CD4-positive, CD25-positive, alpha-beta regulatory T cell (primary cell): ENCODE measurements at regions not wholly inside any gene's neighbourhood (a gene's known extent, or its start where the extent isn't known, plus 50 kb on each side); places are given as distances from the start of the nearest gene placed in this dataset.

Source experiments
- ATAC-seq, 2 donors: fragments of 150-1000 bp; cut with Tn5 transposase; one replicate each; pipeline ENCODE4 v1.10.0; 2021; ENCODE audit warnings: low read depth in 2 of 2, moderate number of reproducible peaks in 2 of 2, moderate library complexity in 1 of 2
- DNase-seq, 3 donors: peaks; one replicate each; pipeline versions ENCODE4 v3.0.0 to v3.0.0-alpha.2; 2012 to 2022; ENCODE audit warnings: mixed read lengths in 1 of 3
- H3K27ac ChIP-seq: one replicate; pipeline ENCODE4 v1.7.0; 2013; ENCODE audit warnings: mild to moderate bottlenecking, low read length; ENCODE audit not compliant: insufficient read depth, poor library complexity, severe bottlenecking
- H3K27me3 ChIP-seq: one replicate; pipeline ENCODE4 v1.7.0; 2013; ENCODE audit warnings: low read length; ENCODE audit not compliant: control insufficient read depth, insufficient read depth
- H3K36me3 ChIP-seq: one replicate; pipeline ENCODE4 v1.7.0; 2013; ENCODE audit warnings: mild to moderate bottlenecking, low read length, moderate library complexity; ENCODE audit not compliant: control insufficient read depth, insufficient read depth
- H3K4me1 ChIP-seq: 2 replicates; pipeline ENCODE4 v1.7.0; 2013; ENCODE audit warnings: mild to moderate bottlenecking, low read length; ENCODE audit not compliant: insufficient read depth, control insufficient read depth, poor library complexity, severe bottlenecking
- H3K4me3 ChIP-seq: one replicate; pipeline ENCODE4 v1.7.0; 2013; ENCODE audit warnings: low read depth, mild to moderate bottlenecking, low read length, moderate library complexity
- H3K9me3 ChIP-seq, 2 experiments: 1 replicate in 1 of 2; 2 replicates in 1 of 2; pipeline ENCODE4 v1.7.0; 2013; ENCODE audit warnings: low read length in 2 of 2, mild to moderate bottlenecking in 1 of 2, moderate library complexity in 1 of 2; ENCODE audit not compliant: control insufficient read depth in 2 of 2
- H3K27ac Mint-ChIP-seq, 3 donors: one replicate each; pipeline ENCODE4 v1.8.0; 2020 to 2022; ENCODE audit warnings: mild to moderate bottlenecking in 3 of 3, mixed read lengths in 3 of 3, moderate library complexity in 2 of 3
- H3K27me3 Mint-ChIP-seq: one replicate; pipeline ENCODE4 v1.8.0; 2022; ENCODE audit warnings: mild to moderate bottlenecking, mixed read lengths
- H3K36me3 Mint-ChIP-seq: one replicate; pipeline ENCODE4 v1.8.0; 2020; ENCODE audit warnings: mixed read lengths
- H3K4me1 Mint-ChIP-seq, 4 donors: one replicate each; pipeline ENCODE4 v1.8.0; 2020 to 2022; ENCODE audit warnings: mixed read lengths in 4 of 4, mild to moderate bottlenecking in 1 of 4
- H3K4me3 Mint-ChIP-seq, 4 donors: one replicate each; pipeline ENCODE4 v1.8.0; 2020 to 2022; ENCODE audit warnings: mild to moderate bottlenecking in 4 of 4, mixed read lengths in 4 of 4, moderate library complexity in 3 of 4
- H3K9me3 Mint-ChIP-seq, 7 donors: one replicate each; pipeline ENCODE4 v1.8.0; 2020 to 2022; ENCODE audit warnings: mixed read lengths in 7 of 7, mild to moderate bottlenecking in 3 of 7, moderate library complexity in 2 of 7

DNA sequence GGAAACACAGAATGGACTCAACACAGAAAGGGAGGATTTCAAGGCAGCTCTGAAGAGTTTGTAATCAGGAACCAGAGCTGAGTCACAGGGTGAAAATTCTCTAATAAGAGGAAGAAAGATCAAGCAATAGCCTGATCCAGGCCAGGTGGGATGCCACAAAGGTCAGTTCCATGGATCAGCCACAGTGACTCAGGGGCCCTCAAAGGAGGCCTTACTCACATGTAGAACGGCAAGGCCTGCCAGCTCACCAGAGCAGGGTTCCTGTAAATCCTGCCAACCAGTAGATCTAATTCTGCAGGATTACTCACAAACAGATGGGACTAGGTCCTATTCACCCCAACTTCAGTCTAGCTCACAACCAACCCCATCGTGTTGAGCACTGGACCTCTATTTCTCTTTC lies 78.3 kb upstream of the PPP2R3A start:
- H3K4me3 Mint-ChIP-seq = no peak overlapping the region
- DNase-seq (no peak), ATAC-seq (no peak)
- Histone ChIP-seq H3K9me3 (no peaks in the 10 kb centered on the region), H3K4me3 (no peak overlapping the region), H3K4me1 (no peaks in the 10 kb centered on the region), H3K27me3 (no peaks in the 10 kb centered on the region), H3K36me3 (no peaks in the 10 kb centered on the region), H3K27ac (no peak overlapping the region)
- peaks cover 0 to 5% (median 1%) of the 10 kb centered on the region in 7 donors for H3K9me3 Mint-ChIP-seq
- no peaks in the 10 kb centered on the region for H3K36me3 Mint-ChIP-seq
- no peak overlapping the region for H3K27ac Mint-ChIP-seq
- no peaks in the 10 kb centered on the region for H3K27me3 Mint-ChIP-seq
- H3K4me1 Mint-ChIP-seq = no peaks in the 10 kb centered on the region

- H3K36me3 ChIP-seq = no peaks in the 10 kb centered on the region
- DNase-seq (no peak), ATAC-seq (no peak)
- peaks cover 0 to 3% (median 0%) of the 10 kb centered on the region in 7 donors for H3K9me3 Mint-ChIP-seq
- H3K4me3 ChIP-seq = no peak overlapping the region
- no peaks in the 10 kb centered on the region for H3K27me3 ChIP-seq
- H3K9me3 ChIP-seq = no peaks in the 10 kb centered on the region
- no peaks in the 10 kb centered on the region for H3K27me3 Mint-ChIP-seq
- no peaks in the 10 kb centered on the region for H3K4me1 ChIP-seq
- H3K36me3 Mint-ChIP-seq = no peaks in the 10 kb centered on the region
- H3K4me1 Mint-ChIP-seq = no peaks in the 10 kb centered on the region
- H3K27ac Mint-ChIP-seq = no peak overlapping the region
- H3K4me3 Mint-ChIP-seq = no peak overlapping the region
- no peak overlapping the region for H3K27ac ChIP-seq
These were observed 76.1 kb upstream of the PPP2R3A start for GRCh38 chr3:135889443-135889842.

GRCh38 chr3:135891121-135891520 lies 74.4 kb upstream of the PPP2R3A start:
- no peak overlapping the region for H3K27ac ChIP-seq
- no peaks in the 10 kb centered on the region for H3K36me3 ChIP-seq
- ATAC-seq (no peak), DNase-seq (no peak)
- Mint-ChIP-seq H3K4me1 (no peaks in the 10 kb centered on the region), H3K27ac (no peak overlapping the region), H3K36me3 (no peaks in the 10 kb centered on the region), H3K27me3 (no peaks in the 10 kb centered on the region), H3K4me3 (no peak overlapping the region), H3K9me3 (peaks cover 0 to 3% (median 0%) of the 10 kb centered on the region in 7 donors)
- no peaks in the 10 kb centered on the region for H3K9me3 ChIP-seq
- H3K27me3 ChIP-seq = no peaks in the 10 kb centered on the region
- H3K4me3 ChIP-seq = no peak overlapping the region
- no peaks in the 10 kb centered on the region for H3K4me1 ChIP-seq

GRCh38 chr3:135895106-135895733 lies 70.3 kb upstream of the PPP2R3A start:
- H3K27ac Mint-ChIP-seq = no peak overlapping the region
- no peaks in the 10 kb centered on the region for H3K36me3 ChIP-seq

GRCh38 chr3:135895734-135896121 lies 69.8 kb upstream of the PPP2R3A start:
- no peaks in the 10 kb centered on the region for H3K9me3 ChIP-seq
- Mint-ChIP-seq H3K9me3 (peaks cover 0 to 1% (median 0%) of the 10 kb centered on the region in 7 donors), H3K36me3 (no peaks in the 10 kb centered on the region), H3K27ac (no peak overlapping the region), H3K4me1 (no peaks in the 10 kb centered on the region), H3K4me3 (no peak overlapping the region), H3K27me3 (peaks cover 5% of the 10 kb centered on the region)
- no peak overlapping the region for H3K4me3 ChIP-seq
- no peak overlapping the region for H3K27ac ChIP-seq
- H3K27me3 ChIP-seq = no peaks in the 10 kb centered on the region
- ATAC-seq (no peak), DNase-seq (no peak)
- H3K36me3 ChIP-seq = no peaks in the 10 kb centered on the region
- H3K4me1 ChIP-seq = no peaks in the 10 kb centered on the region

More at GRCh38 chr3:135895106-135895733, 70.3 kb upstream of the PPP2R3A start:
- Mint-ChIP-seq H3K4me3 (no peak overlapping the region), H3K4me1 (no peaks in the 10 kb centered on the region), H3K36me3 (no peaks in the 10 kb centered on the region), H3K27me3 (peaks cover 5% of the 10 kb centered on the region), H3K9me3 (peaks cover 0 to 1% (median 0%) of the 10 kb centered on the region in 7 donors)
- Histone ChIP-seq H3K27me3 (no peaks in the 10 kb centered on the region), H3K9me3 (no peaks in the 10 kb centered on the region), H3K4me3 (no peak overlapping the region), H3K4me1 (no peaks in the 10 kb centered on the region), H3K27ac (no peak overlapping the region)
- DNase-seq (peak in 2 of 3 donors; percentile 6 to 54), ATAC-seq (no peak)

GRCh38 chr3:135896613-135897012 lies 68.9 kb upstream of the PPP2R3A start:
- Mint-ChIP-seq H3K9me3 (peaks cover 0 to 1% (median 0%) of the 10 kb centered on the region in 7 donors), H3K27me3 (peaks cover 5% of the 10 kb centered on the region), H3K36me3 (no peaks in the 10 kb centered on the region), H3K27ac (no peak overlapping the region), H3K4me3 (no peak overlapping the region), H3K4me1 (no peaks in the 10 kb centered on the region)
- Histone ChIP-seq H3K27me3 (no peaks in the 10 kb centered on the region), H3K9me3 (no peaks in the 10 kb centered on the region), H3K27ac (no peak overlapping the region), H3K4me3 (no peak overlapping the region), H3K36me3 (no peaks in the 10 kb centered on the region), H3K4me1 (no peaks in the 10 kb centered on the region)
- DNase-seq = no peak
- no peak for ATAC-seq

DNA sequence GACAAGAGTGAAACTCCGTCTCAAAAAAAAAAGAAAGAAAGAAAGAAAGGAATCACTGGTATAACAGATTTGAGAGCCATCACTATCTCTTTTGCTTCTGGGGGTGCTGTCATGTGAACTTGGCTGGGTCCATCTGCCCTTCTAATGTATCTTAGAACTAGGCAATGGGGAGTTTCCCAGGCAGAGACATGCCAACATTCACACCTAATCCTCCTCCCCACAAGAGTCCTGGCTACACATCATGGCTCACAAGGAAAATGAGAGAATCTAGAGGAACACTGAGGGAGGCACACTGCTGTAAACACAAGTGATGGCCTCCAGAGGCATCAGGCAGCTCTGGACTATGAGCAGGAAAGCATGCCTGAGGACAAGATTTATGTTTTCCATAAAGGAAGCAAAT lies 67.8 kb upstream of the PPP2R3A start:
- H3K27ac ChIP-seq = no peak overlapping the region
- H3K4me1 Mint-ChIP-seq = no peaks in the 10 kb centered on the region
- peaks cover 5% of the 10 kb centered on the region for H3K27me3 Mint-ChIP-seq
- DNase-seq = no peak
- no peaks in the 10 kb centered on the region for H3K36me3 Mint-ChIP-seq
- H3K4me3 ChIP-seq = no peak overlapping the region
- no peaks in the 10 kb centered on the region for H3K4me1 ChIP-seq
- H3K27me3 ChIP-seq = no peaks in the 10 kb centered on the region
- H3K27ac Mint-ChIP-seq = no peak overlapping the region
- no peak for ATAC-seq
- no peak overlapping the region for H3K4me3 Mint-ChIP-seq
- H3K9me3 ChIP-seq = no peaks in the 10 kb centered on the region
- no peaks in the 10 kb centered on the region for H3K36me3 ChIP-seq
- H3K9me3 Mint-ChIP-seq = peaks cover 0 to 1% (median 0%) of the 10 kb centered on the region in 7 donors

- no peak for ATAC-seq
- peaks cover 5% of the 10 kb centered on the region for H3K27me3 Mint-ChIP-seq
These were observed 66.8 kb upstream of the PPP2R3A start for GRCh38 chr3:135898774-135899173.

More at GRCh38 chr3:135898774-135899173, 66.8 kb upstream of the PPP2R3A start:
- Histone ChIP-seq H3K36me3 (no peaks in the 10 kb centered on the region), H3K9me3 (no peaks in the 10 kb centered on the region), H3K4me1 (no peaks in the 10 kb centered on the region), H3K4me3 (no peak overlapping the region), H3K27ac (no peak overlapping the region), H3K27me3 (peaks cover 2% of the 10 kb centered on the region)
- no peak overlapping the region for H3K4me3 Mint-ChIP-seq
- H3K4me1 Mint-ChIP-seq = no peaks in the 10 kb centered on the region
- no peak for DNase-seq
- H3K9me3 Mint-ChIP-seq = peaks cover 0 to 2% (median 0%) of the 10 kb centered on the region in 7 donors
- no peaks in the 10 kb centered on the region for H3K36me3 Mint-ChIP-seq
- H3K27ac Mint-ChIP-seq = no peak overlapping the region
